Esophagus squamous epithelium (tissue), 5 donors: ENCODE measurements at regions not wholly inside any gene's neighbourhood (a gene's known extent, or its start where the extent isn't known, plus 50 kb on each side); places are given as distances from the start of the nearest gene placed in this dataset.

Experiments
- DNase-seq: peaks from one replicate; lab custom pipeline; 2025; lab: John Stamatoyannopoulos, UW
- H3K27ac ChIP-seq, 4 donors: fragments of 200-600 bp; sonication (generic); one replicate each; pipeline ENCODE4 v1.5.1; 2016 to 2019; ENCODE audit warnings: mild to moderate bottlenecking in 1 of 4
- H3K27me3 ChIP-seq, 4 donors: fragments of 200-600 bp; sonication (generic); 1 replicate in 3 of 4; 2 replicates in 1 of 4; pipeline versions ENCODE4 v1.5.1 to v1.6.0; 2017 to 2021; ENCODE audit warnings: antibody characterized with exemption in 1 of 4
- H3K36me3 ChIP-seq, 3 donors: fragments of 200-600 bp; sonication (generic); one replicate each; pipeline ENCODE4 v1.5.1; 2016 to 2019
- H3K4me1 ChIP-seq, 3 donors: fragments of 200-600 bp; sonication (generic); one replicate each; pipeline ENCODE4 v1.5.1; 2017 to 2019
- H3K4me3 ChIP-seq, 4 donors: fragments of 200-600 bp; sonication (generic); 1 replicate in 3 of 4; 2 replicates in 1 of 4; pipeline ENCODE4 v1.5.1; 2016 to 2019; ENCODE audit warnings: mild to moderate bottlenecking in 2 of 4, moderate library complexity in 1 of 4
- H3K9me3 ChIP-seq, 3 donors: fragments of 200-600 bp; sonication (generic); one replicate each; pipeline ENCODE4 v1.5.1; 2016 to 2019
- POLR2A ChIP-seq, 4 donors: fragments of 450-650 bp; IDR thresholded peaks; one replicate each; pipeline ENCODE4 v1.6.1; 2017; ENCODE audit warnings: antibody characterized with exemption in 4 of 4, mild to moderate bottlenecking in 4 of 4, moderate library complexity in 3 of 4
- WGBS, 2 donors: methylation state at CpG; one replicate each; pipeline ENCODE4 v1.1.5; 2018; 5-methylcytosine and 5-hydroxymethylcytosine counted together
- intact Hi-C: fragments of 100-400 bp; cut with DNase I; formaldehyde crosslinking; loops from one replicate; pipeline ENCODE4 v1.15.0; 2022
- TF ChIP-seq, protein P1 (sequence below), 6 experiments: fragments of 450-650 bp in 4 of 6; fragments of 200-600 bp in 2 of 6; sonication (generic) in 2 of 6; IDR thresholded peaks; one replicate each; pipeline ENCODE4 v1.5.1; 2016 to 2019; ENCODE audit warnings: antibody characterized with exemption in 6 of 6, mild to moderate bottlenecking in 4 of 6, moderate library complexity in 4 of 6
- donor health status: DM: yes; HTN: yes; CAD: no.

DNA sequence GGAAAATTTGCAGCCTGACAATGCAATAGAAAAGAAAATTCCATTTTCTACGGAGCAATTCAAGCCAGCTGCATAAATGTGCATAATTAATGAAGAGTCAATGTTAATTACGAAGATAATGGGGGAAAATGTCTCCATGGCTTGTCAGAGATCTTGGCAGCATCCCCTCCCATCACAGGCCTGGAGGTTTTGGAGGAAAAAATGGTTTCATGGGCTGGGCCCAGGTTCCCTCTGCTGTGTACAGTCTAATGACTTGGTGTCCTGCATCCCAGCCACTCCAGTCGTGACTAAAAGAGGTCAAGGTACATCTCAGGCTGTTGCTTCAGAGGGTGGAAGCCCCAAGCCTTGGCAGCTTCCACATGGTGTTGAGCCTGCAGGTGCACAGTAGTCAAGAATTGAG lies 779.7 kb downstream of the DCDC2C start:
- H3K4me3 ChIP-seq = no peak overlapping the region
- TF ChIP-seq, protein P1, sequence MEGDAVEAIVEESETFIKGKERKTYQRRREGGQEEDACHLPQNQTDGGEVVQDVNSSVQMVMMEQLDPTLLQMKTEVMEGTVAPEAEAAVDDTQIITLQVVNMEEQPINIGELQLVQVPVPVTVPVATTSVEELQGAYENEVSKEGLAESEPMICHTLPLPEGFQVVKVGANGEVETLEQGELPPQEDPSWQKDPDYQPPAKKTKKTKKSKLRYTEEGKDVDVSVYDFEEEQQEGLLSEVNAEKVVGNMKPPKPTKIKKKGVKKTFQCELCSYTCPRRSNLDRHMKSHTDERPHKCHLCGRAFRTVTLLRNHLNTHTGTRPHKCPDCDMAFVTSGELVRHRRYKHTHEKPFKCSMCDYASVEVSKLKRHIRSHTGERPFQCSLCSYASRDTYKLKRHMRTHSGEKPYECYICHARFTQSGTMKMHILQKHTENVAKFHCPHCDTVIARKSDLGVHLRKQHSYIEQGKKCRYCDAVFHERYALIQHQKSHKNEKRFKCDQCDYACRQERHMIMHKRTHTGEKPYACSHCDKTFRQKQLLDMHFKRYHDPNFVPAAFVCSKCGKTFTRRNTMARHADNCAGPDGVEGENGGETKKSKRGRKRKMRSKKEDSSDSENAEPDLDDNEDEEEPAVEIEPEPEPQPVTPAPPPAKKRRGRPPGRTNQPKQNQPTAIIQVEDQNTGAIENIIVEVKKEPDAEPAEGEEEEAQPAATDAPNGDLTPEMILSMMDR (IDR thresholded peaks at IDR 0.05) = no peak
- no peak for TF ChIP-seq POLR2A (IDR thresholded peaks at IDR 0.05)
- H3K27ac ChIP-seq = no peak overlapping the region
- H3K4me1 ChIP-seq = no peaks in the 10 kb centered on the region
- H3K36me3 ChIP-seq = no peaks in the 10 kb centered on the region
- H3K27me3 ChIP-seq = no peaks in the 10 kb centered on the region
- peaks cover 0 to 24% (median 3%) of the 10 kb centered on the region in 3 donors for H3K9me3 ChIP-seq
- no peak for DNase-seq
- 35 to 41% methylated on average over 2 to 3 of the region's 3 CpGs for WGBS, 2 donors
- intact Hi-C loops = no loop called here

DNA sequence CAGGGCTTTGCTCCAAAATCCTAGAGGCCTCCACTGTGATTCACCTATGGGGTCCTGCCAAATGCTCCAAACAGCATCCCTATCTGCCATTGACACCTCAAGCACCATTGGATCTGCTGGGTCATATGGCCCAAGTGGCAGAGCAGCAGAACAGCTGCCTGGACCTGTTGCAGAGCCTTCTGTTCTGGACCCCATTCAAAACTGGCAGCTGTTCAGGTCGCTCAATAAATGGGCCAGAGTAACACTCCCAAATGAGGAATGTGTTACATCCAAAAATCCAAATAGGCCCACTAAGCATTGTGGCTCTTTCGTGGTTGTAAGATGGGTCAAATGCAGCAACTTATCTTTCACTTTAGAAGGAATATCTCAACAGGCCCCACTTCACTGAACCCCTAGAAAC lies 783.6 kb downstream of the DCDC2C start:
- Histone ChIP-seq H3K4me1 (no peaks in the 10 kb centered on the region), H3K27me3 (no peaks in the 10 kb centered on the region), H3K9me3 (peaks cover 0 to 24% (median 8%) of the 10 kb centered on the region in 3 donors), H3K4me3 (no peak overlapping the region), H3K36me3 (no peaks in the 10 kb centered on the region), H3K27ac (no peak overlapping the region)
- no peak for DNase-seq
- no peak for TF ChIP-seq POLR2A (IDR thresholded peaks at IDR 0.05)
- intact Hi-C loops = no loop called here
- WGBS, 2 donors = 25 to 47% methylated on average over 2 of the region's 2 CpGs

DNA sequence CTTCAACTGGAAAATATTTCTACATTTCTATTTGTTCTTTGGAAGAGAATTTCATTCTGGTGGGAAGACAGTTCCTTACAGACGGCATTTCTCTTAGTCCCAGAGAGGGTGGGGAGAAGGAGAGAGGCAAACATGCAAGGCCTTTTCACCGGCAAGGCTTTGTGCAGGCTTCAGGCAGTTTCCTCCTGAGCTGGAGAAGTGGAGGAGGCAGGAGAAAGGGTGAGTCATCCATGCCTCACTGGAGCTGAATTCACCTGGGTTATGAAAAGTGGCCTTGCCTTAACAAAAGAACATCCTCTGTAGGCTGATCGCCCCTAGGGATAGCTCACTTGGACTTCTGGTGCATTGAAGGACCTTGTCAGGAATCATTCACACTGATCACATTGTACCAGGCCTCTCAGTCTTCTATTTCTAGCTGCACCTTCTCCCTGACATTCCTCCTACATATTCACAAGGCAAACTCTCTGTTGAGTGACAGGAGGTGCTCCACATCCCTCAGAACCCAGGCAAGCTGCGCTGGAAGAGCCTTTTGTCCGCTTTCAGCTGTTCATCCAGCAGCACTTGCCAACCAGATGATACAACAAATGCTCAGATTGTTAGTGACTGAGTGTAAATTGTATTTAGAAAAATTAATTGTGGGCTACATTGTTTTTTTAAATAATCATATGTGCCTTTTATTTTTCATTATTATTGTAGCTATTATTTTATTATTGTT lies 796.1 kb downstream of the DCDC2C start:
- DNase-seq = no peak
- TF ChIP-seq, protein P1 (IDR thresholded peaks at IDR 0.05) = no peak
- TF ChIP-seq POLR2A (IDR thresholded peaks at IDR 0.05) = no peak

GRCh38 chr2:4501525-4501924 lies 798.1 kb downstream of the DCDC2C start:
- no peak overlapping the region for H3K27ac ChIP-seq
- no peaks in the 10 kb centered on the region for H3K4me1 ChIP-seq
- no peak overlapping the region for H3K4me3 ChIP-seq
- H3K27me3 ChIP-seq = no peaks in the 10 kb centered on the region
- DNase-seq = no peak
- 76 to 85% methylated on average over 4 of the region's 4 CpGs for WGBS, 2 donors
- TF ChIP-seq POLR2A (IDR thresholded peaks at IDR 0.05) = no peak
- TF ChIP-seq, protein P1 (IDR thresholded peaks at IDR 0.05) = no peak
- no peaks in the 10 kb centered on the region for H3K36me3 ChIP-seq
- intact Hi-C loops = no loop called here
- peaks cover 0 to 6% (median 0%) of the 10 kb centered on the region in 3 donors for H3K9me3 ChIP-seq

More for the DNA sequence above, 796.1 kb downstream of the DCDC2C start:
- Histone ChIP-seq H3K4me3 (no peak overlapping the region), H3K4me1 (no peaks in the 10 kb centered on the region), H3K36me3 (no peaks in the 10 kb centered on the region), H3K9me3 (peaks cover 0 to 6% (median 0%) of the 10 kb centered on the region in 3 donors), H3K27me3 (no peaks in the 10 kb centered on the region), H3K27ac (no peak overlapping the region)
- intact Hi-C loops = no loop called here
- WGBS, 2 donors = 77 to 82% methylated on average over 5 of the region's 5 CpGs

GRCh38 chr2:4502230-4502843 lies 799.0 kb downstream of the DCDC2C start:
- TF ChIP-seq, protein P1 (IDR thresholded peaks at IDR 0.05) = no peak
- no peak for TF ChIP-seq POLR2A (IDR thresholded peaks at IDR 0.05)
- 51 to 59% methylated on average over 3 of the region's 3 CpGs for WGBS, 2 donors
- DNase-seq = no peak
- Histone ChIP-seq H3K36me3 (no peaks in the 10 kb centered on the region), H3K27me3 (no peaks in the 10 kb centered on the region), H3K4me3 (no peak overlapping the region), H3K9me3 (peaks cover 0 to 6% (median 0%) of the 10 kb centered on the region in 3 donors), H3K27ac (no peak overlapping the region), H3K4me1 (no peaks in the 10 kb centered on the region)
- intact Hi-C loops = no loop called here
